HG02623 (cell line): ENCODE measurements at regions not wholly inside any gene's neighbourhood (a gene's known extent, or its start where the extent isn't known, plus 50 kb on each side); places are given as distances from the start of the nearest gene placed in this dataset.
A peak's percentile ranks its signal among the peaks of the same experiment; 100 is the strongest.

Experiments used
- ATAC-seq: cut with Tn5 transposase; IDR thresholded peaks from one replicate; pipeline ENCODE4 v1.9.1; 2021; ENCODE audit warnings: moderate library complexity; ENCODE audit not compliant: unreplicated experiment

DNA sequence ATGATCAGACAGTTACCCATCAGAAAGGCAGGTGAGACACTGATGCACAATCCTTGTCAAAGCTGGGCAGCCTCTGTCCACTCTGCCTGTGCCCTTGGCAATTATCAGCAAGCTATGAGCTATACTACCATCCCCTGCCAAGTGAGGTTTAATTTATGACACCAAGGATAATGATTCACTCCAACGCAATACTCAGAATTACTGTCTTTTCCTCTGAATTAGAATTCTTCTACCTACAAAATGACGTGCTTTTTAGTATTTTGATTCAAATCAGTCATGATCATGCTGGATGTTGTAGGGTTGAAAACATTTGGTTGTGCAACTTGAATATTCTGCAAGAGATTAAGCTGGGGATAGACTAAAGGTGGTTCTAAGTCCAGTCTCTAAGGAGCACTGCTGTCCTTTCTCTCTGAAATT, 116.8 kb upstream of the SOX9 start:
- ATAC-seq: no peak

GRCh38 chr17:72004611-72005331, 116.0 kb upstream of the SOX9 start:
- ATAC-seq: peak; percentile 59

- peak; percentile 47 for ATAC-seq
These were observed 115.3 kb upstream of the SOX9 start for GRCh38 chr17:72005332-72006163.

GRCh38 chr17:72008236-72008876, 112.5 kb upstream of the SOX9 start:
- ATAC-seq: no peak

- no peak for ATAC-seq
These were observed 109.3 kb upstream of the SOX9 start for GRCh38 chr17:72011561-72011960.

GRCh38 chr17:72021417-72022041, 99.3 kb upstream of the SOX9 start:
- ATAC-seq: no peak

DNA sequence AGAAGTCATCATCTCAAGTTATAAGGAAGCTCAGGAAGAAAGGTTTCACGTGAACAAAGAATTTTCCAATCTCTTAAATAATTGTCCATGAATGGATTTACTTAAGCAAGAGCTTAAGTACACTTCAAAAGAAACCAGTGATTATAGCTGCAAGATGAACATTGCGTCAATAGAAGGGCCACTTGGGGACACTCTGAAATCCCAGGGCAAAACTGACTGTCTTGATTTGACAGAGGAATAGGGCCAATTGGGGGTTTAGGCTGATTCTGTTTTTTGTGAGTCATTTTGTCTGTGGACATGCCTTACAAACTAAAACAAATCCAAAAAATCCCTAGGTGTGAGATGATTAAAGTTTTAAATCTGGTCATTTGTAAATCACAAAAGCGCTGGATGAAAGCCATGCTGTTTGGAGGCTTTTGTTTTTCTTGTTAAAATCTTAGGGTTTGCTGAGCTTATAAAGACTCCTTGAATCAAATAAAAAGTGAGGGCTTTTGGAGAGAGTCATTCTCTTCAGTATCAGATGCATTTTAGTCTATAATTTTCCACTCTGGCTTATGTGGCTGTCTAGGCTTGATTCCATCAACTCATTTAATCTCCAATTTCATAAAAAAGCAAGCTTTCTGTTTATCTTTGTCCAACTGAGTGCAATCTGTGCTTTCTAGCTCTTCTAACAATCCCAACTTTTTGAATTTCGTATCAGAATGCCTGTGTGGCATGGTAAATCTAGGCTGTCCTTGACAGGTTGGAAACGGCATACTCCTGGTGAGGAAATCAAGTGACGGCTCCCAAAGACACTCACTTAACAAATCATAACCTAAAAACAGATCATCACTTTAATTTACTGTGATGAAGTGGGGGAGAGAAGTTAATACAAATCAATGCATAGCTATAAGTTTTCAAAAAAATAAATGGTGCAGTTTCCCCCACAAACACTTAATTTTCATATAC, 98.2 kb upstream of the SOX9 start:
- ATAC-seq: no peak

GRCh38 chr17:72024457-72024856, 96.4 kb upstream of the SOX9 start:
- no peak for ATAC-seq

GRCh38 chr17:72025113-72025512, 95.7 kb upstream of the SOX9 start:
- no peak for ATAC-seq

- peak; percentile 83 for ATAC-seq
These were observed 90.5 kb upstream of the SOX9 start for GRCh38 chr17:72030067-72030899.

DNA sequence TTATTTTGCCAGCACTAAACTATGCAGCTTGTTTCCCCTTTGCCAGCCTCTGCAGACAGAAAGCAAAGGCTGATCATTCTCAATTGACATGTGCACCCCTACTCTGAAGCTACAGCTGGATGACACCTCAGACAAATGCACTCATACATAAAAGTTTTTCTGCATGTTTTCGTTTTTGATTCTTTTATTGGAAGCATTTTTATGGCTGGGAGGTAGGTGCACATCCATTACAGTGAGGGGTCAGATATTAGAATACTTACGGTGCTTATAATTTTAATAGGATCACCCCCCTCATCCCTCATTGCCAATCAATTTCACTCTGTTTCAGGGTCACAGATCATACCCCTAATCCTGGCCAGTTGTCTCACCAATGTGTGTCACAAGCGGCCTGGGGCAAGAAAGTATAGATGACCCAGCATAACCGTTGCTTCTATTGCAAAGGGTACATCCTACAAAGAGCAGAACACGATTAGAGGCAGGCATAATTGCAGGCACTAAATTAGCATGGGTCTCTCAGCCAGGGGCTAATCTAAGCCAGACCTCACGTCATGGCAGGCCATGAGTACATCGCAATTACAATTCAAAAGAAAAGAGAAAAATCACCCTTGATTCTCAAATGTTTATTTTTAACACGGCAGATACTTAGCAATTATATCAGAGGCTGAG, 89.5 kb upstream of the SOX9 start:
- ATAC-seq: no peak

DNA sequence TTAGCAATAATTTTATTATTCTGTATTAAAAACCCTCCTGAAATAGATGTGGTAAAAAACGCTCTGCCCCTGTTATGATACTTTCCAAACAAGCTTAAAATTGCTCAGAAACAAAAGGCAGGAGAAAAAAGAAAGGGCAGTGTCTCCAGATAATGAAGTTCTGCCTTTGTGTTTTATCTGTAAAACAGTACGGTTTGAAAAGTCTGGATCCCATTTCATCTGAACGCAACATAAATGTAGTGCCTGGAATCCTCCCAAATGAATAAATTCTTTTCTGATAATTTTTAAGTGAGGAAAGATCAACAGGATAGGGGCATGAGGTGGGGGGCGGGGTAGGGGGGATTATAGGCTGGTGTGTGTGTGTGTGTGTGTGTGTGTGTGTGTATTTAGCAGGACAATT, 87.5 kb upstream of the SOX9 start:
- ATAC-seq: no peak

DNA sequence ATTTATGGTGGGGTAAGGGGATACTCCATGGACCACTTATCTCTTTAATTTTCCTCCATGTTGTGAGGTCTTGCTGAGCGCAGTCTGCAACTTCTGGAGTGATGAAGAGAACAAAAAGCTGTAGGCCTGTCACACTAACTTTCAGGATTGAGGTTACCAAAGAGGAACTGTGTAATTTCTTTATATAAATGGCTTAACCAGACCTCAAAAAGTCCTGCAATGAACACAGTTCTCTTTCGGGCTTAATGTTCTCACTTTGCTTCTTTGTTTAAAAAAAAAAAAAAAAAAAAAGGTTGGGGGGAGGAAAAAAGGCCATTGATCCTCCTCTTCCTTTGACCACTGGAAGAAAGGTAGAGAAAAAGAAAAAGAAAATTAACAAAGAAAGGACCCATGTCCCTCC, 86.8 kb upstream of the SOX9 start:
- peak; percentile 41 for ATAC-seq

GRCh38 chr17:72038427-72038826, 82.4 kb upstream of the SOX9 start:
- no peak for ATAC-seq

GRCh38 chr17:72039490-72039889, 81.3 kb upstream of the SOX9 start:
- no peak for ATAC-seq

- ATAC-seq: no peak
These were observed 74.6 kb upstream of the SOX9 start for GRCh38 chr17:72046178-72046577.

DNA sequence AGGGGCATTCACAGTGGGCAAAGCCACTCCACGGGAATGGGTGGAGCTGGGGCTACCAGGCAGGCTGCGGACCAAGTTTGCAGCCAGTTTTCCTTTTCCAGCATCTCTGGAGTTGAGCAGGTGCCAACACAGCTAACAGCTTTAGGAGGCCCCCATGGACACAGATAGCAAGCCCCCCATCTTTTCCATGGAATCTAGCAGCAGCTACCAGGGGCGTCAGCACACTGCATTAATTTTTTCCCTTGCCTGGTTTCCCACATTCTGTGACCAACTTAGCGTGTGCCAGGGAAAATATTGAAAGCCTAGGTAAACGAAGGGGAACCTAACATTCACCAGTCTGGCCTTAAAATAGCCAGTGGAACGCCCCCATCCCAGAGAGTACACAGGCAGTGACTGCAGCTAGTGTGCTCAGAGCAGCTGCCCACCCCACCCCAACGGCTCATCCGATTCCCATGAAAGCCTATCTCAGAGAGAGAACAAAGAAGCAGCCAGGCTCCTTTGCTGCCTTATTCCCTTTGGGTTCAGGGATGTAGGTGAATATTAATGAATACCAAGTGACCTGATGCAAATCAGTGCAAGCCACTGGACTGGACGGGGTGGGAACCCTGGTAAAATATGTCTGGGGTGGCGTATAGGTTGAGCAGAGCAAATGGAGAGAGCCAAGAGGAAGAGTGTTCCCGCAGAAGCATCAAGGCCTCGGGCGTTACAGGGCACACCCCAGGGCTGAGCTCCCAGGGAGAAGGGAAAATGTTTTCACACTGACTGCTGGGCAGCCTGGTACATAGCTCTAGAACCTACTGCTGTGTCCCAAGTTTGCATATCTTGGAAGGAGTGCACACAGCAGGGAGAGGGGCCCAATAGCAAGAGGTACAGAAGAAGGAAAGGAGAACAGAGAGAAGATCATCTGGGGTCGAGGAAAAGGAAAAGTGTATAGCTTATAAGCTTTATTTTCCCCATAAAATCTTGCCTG, 73.9 kb upstream of the SOX9 start:
- no peak for ATAC-seq

- ATAC-seq: no peak
These were observed 70.9 kb upstream of the SOX9 start for GRCh38 chr17:72049914-72050313.
